ENCODE measurements at regions not wholly inside any gene's neighbourhood (a gene's known extent, or its start where the extent isn't known, plus 50 kb on each side); places are given as distances from the start of the nearest gene placed in this dataset.

DNA sequence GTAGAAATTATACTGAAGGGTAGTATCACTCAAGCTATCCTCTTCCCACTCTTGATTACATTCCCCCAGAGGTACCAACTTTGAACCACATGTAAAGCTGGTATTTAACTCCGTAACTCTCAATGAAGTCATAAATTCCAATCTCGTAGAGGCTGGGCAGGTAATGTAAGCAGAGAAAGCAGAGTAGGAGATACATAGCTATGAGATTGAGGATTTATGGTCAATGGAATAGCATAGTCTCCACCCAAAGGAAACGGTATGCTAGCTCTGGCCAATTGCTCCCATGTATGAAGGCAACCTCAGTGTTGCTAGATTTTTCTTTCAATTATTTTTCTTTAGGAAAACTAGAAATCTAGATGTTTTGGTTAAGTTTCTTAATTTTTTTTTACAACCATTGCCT is 163.1 kb upstream of the NRIP1 start:
- in situ Hi-C loops (cut with HindIII; ENCODE audit: extremely low pct_ligation_motif_present, low pct_unique_long_range_greater_than_20kb): no loop called here
- Histone ChIP-seq H3K4me3 (replicated peaks in 1 of 3; ENCODE audit: insufficient read depth in 1 of 3, low read depth in 2 of 3, low read length in 3 of 3) (no peak overlapping the region), H4K20me1 (ENCODE audit: insufficient read depth, low read length) (no peaks in the 10 kb centered on the region), H3K27ac (ENCODE audit: extremely low read length, insufficient read depth, low read length) (no peak overlapping the region), H2AFZ (ENCODE audit: low read length) (no peak overlapping the region), H3K9me3 (ENCODE audit: low read length) (no peaks in the 10 kb centered on the region), H3K36me3 (replicated peaks in 1 of 2; ENCODE audit: control insufficient read depth in 1 of 2, insufficient read depth in 2 of 2, low read length in 2 of 2) (no peaks in the 10 kb centered on the region), H3K4me1 (ENCODE audit: insufficient read depth, low read length) (peaks cover 7% of the 10 kb centered on the region), H3K79me2 (ENCODE audit: insufficient read depth, low read length) (no peaks in the 10 kb centered on the region), H3K27me3 (ENCODE audit: control insufficient read depth in 1 of 2, insufficient read depth in 2 of 2, low read length in 2 of 2) (no peaks in the 10 kb centered on the region), H3K9ac (ENCODE audit: insufficient read depth, low read depth, low read length) (no peak overlapping the region), H3K4me2 (ENCODE audit: low read depth, low read length) (no peak overlapping the region)
- no TSS peak for BruUV-seq (replicated peaks)
- FAIRE-seq (no peak), DNase-seq (ENCODE audit: low spot score) (no peak), ATAC-seq (no peak)
- intact Hi-C loops (cut with micrococcal nuclease; ENCODE audit: unreplicated experiment): no loop called here
- ChIA-PET POLR2A (no interaction called here), CTCF (ENCODE audit: low intra/inter-chr PET ratio, low total read pairs) (no interaction called here)
- WGBS (ENCODE audit: low lambda C conversion rate): 91% methylated on average over 3 of the region's 3 CpGs
- TF ChIP-seq MXD4 (CRISPR knock-in tag; IDR thresholded peaks at IDR 0.05) (no peak), ZNF335 (CRISPR knock-in tag; IDR thresholded peaks at IDR 0.05) (no peak), ZNF879 (CRISPR knock-in tag; IDR thresholded peaks at IDR 0.05) (no peak), AGO1 (IDR thresholded peaks at IDR 0.05; ENCODE audit: low read depth, low read length, poor library complexity, severe bottlenecking) (no peak), PAX8 (CRISPR knock-in tag; IDR thresholded peaks at IDR 0.05; ENCODE audit: borderline replicate concordance) (no peak), CREM (IDR thresholded peaks at IDR 0.05) (no peak), CREM (CRISPR knock-in tag; IDR thresholded peaks at IDR 0.05) (no peak), ZNF136 (CRISPR knock-in tag; IDR thresholded peaks at IDR 0.05; ENCODE audit: low read depth) (no peak), MTA1 (CRISPR knock-in tag; IDR thresholded peaks at IDR 0.05; ENCODE audit: borderline replicate concordance) (no peak), ZNF337 (CRISPR knock-in tag; IDR thresholded peaks at IDR 0.05; ENCODE audit: borderline replicate concordance, low read depth) (no peak)
- TF ChIP-seq, protein P1, sequence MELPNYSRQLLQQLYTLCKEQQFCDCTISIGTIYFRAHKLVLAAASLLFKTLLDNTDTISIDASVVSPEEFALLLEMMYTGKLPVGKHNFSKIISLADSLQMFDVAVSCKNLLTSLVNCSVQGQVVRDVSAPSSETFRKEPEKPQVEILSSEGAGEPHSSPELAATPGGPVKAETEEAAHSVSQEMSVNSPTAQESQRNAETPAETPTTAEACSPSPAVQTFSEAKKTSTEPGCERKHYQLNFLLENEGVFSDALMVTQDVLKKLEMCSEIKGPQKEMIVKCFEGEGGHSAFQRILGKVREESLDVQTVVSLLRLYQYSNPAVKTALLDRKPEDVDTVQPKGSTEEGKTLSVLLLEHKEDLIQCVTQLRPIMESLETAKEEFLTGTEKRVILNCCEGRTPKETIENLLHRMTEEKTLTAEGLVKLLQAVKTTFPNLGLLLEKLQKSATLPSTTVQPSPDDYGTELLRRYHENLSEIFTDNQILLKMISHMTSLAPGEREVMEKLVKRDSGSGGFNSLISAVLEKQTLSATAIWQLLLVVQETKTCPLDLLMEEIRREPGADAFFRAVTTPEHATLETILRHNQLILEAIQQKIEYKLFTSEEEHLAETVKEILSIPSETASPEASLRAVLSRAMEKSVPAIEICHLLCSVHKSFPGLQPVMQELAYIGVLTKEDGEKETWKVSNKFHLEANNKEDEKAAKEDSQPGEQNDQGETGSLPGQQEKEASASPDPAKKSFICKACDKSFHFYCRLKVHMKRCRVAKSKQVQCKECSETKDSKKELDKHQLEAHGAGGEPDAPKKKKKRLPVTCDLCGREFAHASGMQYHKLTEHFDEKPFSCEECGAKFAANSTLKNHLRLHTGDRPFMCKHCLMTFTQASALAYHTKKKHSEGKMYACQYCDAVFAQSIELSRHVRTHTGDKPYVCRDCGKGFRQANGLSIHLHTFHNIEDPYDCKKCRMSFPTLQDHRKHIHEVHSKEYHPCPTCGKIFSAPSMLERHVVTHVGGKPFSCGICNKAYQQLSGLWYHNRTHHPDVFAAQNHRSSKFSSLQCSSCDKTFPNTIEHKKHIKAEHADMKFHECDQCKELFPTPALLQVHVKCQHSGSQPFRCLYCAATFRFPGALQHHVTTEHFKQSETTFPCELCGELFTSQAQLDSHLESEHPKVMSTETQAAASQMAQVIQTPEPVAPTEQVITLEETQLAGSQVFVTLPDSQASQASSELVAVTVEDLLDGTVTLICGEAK (IDR thresholded peaks at IDR 0.05): no peak
- TF ChIP-seq, protein P1 (CRISPR knock-in tag; IDR thresholded peaks at IDR 0.05): no peak
- TF ChIP-seq, protein P2, sequence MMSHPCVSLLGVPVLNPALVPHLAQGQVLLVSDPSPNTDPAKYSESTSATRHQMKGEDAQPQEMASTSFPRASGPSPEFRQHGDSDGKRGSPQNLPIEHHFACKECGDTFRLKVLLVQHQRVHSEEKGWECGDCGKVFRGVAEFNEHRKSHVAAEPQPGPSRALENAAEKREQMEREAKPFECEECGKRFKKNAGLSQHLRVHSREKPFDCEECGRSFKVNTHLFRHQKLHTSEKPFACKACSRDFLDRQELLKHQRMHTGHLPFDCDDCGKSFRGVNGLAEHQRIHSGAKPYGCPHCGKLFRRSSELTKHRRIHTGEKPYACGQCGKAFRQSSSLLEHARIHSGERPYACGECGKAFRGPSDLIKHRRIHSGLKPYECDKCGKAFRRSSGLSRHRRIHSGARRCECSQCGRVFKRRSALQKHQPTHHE (CRISPR knock-in tag; IDR thresholded peaks at IDR 0.05; ENCODE audit: borderline replicate concordance): no peak
- TF ChIP-seq, protein P3, sequence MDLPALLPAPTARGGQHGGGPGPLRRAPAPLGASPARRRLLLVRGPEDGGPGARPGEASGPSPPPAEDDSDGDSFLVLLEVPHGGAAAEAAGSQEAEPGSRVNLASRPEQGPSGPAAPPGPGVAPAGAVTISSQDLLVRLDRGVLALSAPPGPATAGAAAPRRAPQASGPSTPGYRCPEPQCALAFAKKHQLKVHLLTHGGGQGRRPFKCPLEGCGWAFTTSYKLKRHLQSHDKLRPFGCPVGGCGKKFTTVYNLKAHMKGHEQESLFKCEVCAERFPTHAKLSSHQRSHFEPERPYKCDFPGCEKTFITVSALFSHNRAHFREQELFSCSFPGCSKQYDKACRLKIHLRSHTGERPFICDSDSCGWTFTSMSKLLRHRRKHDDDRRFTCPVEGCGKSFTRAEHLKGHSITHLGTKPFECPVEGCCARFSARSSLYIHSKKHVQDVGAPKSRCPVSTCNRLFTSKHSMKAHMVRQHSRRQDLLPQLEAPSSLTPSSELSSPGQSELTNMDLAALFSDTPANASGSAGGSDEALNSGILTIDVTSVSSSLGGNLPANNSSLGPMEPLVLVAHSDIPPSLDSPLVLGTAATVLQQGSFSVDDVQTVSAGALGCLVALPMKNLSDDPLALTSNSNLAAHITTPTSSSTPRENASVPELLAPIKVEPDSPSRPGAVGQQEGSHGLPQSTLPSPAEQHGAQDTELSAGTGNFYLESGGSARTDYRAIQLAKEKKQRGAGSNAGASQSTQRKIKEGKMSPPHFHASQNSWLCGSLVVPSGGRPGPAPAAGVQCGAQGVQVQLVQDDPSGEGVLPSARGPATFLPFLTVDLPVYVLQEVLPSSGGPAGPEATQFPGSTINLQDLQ (CRISPR knock-in tag; IDR thresholded peaks at IDR 0.05): no peak
